Central memory CD4-positive, alpha-beta T cell (primary cell): ENCODE measurements at regions not wholly inside any gene's neighbourhood (a gene's known extent, or its start where the extent isn't known, plus 50 kb on each side); places are given as distances from the start of the nearest gene placed in this dataset.

Experiments
- DNase-seq: peaks from one replicate; pipeline ENCODE4 v3.0.0; 2022

DNA sequence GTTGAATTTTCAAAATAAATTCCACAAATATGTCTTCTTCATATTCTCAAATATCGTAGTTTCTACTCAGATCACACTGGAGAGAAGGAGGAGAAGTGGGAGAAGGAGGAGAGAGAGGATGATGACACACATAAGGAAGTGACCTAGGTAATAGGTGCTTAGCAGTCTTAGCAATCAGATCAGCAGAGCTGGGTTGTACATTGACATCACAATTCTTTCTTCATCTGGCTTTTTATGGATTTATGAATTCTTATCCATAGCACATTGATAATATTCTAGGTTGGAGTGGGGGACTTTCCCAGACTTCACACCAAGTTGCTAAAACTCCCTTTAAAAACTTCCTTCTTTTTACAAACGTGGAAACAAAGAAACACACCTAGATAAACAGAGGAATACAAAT, 86.9 kb downstream of the FGF9 start:
- DNase-seq: no peak

GRCh38 chr13:21758441-21758840, 87.6 kb downstream of the FGF9 start:
- no peak for DNase-seq

DNA sequence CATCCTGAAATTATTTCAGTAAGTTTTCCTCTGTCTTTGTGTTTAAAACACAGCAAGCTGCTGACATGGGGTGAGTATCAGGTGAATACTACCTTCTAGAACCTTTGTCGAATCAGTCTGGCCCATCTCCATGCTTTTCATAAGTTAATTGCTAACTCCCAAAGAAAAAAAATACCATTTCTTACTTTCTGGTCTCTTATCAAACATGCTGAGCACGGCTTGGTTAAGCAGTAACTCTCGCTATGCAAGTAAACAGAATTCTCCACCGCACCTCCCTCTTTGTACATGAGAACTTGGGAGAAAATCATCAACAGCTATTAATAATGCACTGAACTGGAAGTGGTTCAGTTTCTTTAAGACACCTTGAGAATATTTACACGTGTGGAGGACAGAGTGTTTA, 88.6 kb downstream of the FGF9 start:
- DNase-seq: no peak

GRCh38 chr13:21759911-21760310, 89.0 kb downstream of the FGF9 start:
- DNase-seq: no peak

GRCh38 chr13:21761770-21762169, 90.9 kb downstream of the FGF9 start:
- no peak for DNase-seq

DNA sequence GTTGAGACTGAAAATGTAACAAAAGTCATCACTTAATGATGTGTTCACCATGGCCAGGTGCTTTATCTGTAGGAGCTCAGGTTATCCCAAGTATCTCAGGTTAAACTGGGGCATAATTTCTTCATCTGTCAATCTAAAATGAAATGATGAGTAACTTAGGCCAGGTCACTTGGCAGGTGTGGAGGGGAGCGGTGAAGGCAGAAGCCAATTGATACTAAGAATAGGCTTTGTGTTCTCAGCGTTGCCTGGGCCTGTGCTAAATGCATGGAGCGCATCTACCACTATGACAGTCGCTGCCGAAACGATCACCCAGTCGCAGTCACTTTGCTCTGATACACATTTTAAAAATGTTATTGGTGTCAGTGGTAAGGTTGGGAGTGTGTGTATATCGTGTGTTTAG, 91.6 kb downstream of the FGF9 start:
- DNase-seq: no peak

- DNase-seq: no peak
Measured at GRCh38 chr13:21767032-21767431, 96.2 kb downstream of the FGF9 start.

GRCh38 chr13:21771075-21771474, 100.2 kb downstream of the FGF9 start:
- DNase-seq: no peak

- no peak for DNase-seq
Measured at GRCh38 chr13:21777166-21777565, 106.3 kb downstream of the FGF9 start.

DNA sequence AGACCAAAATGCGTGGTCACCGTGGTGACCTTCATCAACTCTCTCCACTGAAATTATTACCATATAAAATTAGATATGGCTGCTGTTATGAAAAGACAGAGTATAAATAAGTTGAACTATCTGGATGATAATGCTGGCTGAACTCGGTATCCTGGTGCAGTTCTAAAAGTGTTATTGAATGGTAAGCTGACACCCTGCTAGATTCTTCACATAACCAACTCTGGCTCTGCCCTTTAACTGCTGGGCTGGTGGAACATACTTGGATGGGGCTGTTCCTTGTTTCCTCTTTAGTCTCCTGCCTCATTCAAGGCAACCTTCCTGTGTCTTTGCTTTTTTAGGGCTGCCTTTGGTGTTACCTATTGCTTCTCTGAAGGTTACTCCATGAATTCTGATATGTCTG, 106.9 kb downstream of the FGF9 start:
- no peak for DNase-seq

GRCh38 chr13:21782736-21783135, 111.9 kb downstream of the FGF9 start:
- no peak for DNase-seq

DNA sequence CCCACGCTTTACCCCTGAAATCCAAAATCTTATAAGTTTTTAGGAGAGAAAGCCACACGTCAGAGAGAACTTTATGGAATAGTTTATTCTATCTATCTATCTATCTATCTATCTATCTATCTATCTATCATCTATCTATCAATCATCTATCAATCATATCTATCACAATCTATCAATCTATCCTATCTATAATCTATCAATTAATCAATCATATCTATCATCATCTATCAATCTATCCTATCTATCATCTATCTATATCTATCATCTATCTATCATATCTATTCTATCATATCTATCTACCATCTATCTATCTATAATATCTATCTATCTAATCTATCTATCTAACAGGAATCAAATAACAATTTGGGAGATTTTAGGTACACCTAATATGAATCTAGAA, 115.1 kb downstream of the FGF9 start:
- DNase-seq: no peak

GRCh38 chr13:21796066-21796465, 125.2 kb downstream of the FGF9 start:
- no peak for DNase-seq

DNA sequence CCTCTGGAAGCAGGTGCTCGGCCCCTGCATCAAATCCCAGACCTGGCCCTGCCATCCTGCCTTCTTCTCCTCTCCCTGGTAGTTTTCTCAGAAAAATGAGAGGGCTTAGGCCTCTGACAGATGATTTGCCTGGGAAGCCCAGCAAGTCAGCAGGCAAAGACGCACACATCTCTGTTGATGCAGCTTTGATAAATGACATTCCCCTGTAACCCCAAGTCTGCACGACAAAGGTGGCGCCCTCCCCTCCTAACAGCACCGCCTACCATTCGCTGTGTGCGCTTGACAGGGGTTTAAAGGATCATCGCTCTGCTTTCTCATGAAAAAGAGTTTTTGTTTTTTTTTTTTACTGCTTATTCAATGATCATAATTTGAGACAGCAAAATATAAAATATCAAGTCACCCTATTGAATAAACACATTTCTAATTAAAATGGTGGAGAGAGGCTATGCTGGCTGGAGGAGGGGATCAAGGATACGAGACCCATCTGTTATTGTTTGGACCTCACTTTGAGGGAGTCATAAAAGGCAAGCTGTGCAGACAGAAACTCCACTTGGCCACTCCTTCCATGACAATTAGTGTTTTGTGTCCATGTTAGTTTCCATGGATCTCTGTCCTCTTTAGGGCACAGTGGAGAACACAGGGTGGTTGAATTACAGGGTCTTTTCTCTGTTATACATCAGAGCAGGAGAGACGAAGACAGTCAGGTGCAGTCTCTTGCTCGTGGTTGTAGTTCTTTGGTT, 126.1 kb downstream of the FGF9 start:
- no peak for DNase-seq

DNA sequence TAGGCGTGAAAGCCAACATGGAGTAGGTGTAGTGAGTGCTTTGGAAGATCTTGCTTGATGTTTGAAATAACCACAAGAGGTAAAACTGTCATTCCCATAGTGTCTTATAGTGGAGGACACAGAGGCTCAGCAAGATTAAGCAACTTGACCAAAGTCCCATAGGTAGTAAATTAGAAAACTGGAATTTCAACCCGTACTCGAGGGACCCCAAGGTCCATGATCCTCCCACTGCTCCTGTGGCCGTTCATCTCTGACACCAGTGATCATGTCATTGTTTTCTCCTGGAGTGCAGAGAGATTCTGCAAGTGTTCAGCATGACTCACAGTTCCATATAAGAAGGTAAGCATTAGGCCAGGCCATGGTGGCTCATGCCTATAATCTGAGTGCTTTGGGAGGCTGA, 126.9 kb downstream of the FGF9 start:
- DNase-seq: no peak

- DNase-seq: no peak
Measured at GRCh38 chr13:21798181-21798580, 127.3 kb downstream of the FGF9 start.

DNA sequence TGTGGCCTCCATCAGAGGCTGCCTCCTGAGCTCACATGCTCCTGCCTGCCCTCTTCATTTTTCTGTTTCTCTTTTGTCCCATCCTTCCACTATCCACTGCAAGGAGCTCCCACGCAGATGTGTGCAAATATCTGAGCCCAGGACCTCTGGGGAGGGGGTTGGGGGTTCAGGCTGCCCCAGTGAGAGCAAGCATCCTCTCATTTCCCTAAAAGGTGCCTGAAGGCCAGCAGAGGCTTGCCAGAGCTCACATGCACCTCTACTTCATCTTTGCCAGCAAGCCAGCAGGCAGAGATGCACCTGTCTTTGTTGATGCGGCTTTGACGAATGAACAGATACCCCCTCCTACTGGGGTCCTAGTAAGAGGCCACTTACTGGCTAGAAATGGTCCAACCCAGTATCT, 128.8 kb downstream of the FGF9 start:
- DNase-seq: no peak

DNA sequence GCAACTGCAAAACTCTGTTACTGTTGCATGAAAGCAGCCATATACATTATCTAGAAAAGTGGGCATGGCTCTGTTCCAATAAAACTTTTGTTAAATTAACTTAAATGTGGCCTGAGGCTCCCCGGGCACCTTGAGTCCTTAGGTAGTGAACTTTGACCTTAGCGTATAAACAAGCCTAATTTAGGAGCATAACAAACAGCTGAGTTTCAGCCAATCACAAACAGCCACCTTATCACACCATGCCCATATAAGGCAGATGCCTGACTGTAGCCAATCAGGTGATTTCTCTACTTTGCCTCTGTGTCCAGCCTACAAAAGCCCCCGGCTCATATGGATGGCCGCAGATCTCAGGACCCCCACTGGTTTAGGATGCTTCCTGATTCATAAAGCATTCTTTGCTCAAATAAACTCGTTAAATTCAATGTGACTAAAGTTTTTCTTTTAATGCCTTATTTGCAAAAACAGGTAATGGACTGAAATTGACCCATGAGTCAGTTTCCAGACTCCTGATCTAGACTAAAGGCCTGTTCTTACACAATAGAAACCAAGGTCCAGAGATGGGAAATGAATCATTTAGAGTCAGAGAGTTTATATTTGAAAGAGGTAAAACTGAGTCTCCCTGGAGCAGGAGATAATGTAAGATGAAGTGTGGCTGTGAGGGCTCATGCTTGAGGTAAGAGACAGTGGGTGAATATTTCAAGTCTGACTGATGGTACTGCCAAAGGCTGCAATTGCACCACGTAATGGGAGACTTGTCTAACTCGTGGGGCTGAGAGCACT, 130.2 kb downstream of the FGF9 start:
- DNase-seq: no peak

GRCh38 chr13:21805733-21806132, 134.9 kb downstream of the FGF9 start:
- DNase-seq: no peak

DNA sequence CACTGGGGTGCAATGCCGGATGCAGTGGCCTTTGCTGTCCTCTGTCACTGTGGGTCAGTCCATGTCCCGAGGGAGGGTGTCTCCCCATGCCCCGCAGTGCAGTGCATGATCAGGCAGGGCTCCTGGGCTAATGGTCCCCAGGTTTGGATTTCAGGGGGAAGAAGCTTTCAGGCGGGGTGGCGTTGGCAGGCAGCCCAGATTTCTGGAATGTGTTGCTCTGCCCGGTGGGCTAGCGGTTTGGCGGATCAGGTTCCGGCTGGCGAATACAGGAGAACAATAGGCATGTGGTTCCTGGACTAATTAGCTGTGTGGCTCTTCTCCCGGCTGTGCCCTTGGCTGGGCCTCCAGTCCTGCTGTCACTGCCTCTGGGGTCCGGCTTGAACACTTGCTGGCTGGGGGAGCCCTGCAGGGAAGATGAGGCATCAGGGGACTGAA, 141.3 kb downstream of the FGF9 start:
- DNase-seq: no peak

- DNase-seq: no peak
Measured at GRCh38 chr13:21813110-21813509, 142.2 kb downstream of the FGF9 start.

DNA sequence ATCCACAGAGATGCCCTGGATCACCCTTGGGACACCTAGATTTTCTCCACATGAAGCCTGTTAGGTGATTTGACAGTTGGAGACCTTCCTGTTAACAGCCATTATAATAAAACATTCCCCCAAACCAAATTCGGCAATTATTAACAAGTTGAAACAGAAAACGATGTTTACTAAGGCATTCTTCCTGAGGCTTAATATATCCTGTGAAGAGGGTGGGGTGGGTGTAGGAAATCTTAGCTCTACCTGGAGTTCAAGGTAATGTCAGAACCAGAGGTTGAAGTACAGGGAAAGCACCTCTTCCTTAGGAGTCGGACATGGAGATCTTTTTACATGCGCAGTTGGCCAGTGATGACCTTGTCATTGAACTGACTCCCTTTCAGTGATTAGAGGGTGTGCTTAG, 143.0 kb downstream of the FGF9 start:
- DNase-seq: no peak

DNA sequence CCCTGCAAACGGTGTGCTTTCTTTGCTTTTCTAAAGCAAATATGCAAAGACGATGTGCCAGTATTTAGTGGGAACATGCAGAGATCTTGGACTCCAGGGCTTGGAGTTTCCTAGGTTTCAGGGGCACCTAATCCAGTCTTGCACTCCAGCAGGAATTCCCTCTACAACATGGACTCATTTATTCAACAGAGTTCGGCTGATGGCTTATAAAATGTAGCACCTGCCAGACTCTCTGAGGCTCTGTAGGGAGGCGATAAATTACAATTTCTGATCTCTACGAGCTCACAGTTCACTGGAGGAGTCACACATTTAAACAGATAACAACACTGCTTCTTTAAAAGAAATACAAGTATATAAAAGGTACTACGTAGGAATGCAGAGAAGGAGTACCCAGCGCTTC, 143.7 kb downstream of the FGF9 start:
- no peak for DNase-seq

- no peak for DNase-seq
Measured at GRCh38 chr13:21817878-21818277, 147.0 kb downstream of the FGF9 start.

DNA sequence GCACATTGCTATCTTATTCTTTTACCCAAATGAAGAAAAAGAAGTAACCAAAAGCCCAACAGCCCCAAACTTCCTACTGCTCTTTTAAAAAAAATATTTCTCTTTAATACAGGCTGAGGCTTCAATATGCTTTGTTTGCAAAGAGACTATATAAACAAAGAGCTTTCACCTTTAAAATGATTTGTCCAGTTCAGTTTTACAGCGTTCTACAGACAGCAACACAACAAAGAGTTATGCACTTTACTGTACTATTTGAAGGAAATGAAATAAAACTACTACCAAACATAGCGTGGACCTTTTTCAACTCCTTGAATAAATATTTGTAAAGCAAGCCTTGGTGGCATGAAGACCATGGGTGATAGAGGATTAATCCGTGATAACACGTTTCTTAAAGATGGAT, 151.2 kb downstream of the FGF9 start:
- no peak for DNase-seq
